ENCODE measurements at regions not wholly inside any gene's neighbourhood (a gene's known extent, or its start where the extent isn't known, plus 50 kb on each side); places are given as distances from the start of the nearest gene placed in this dataset.

- no peak overlapping the region for H3K4me3 ChIP-seq (ENCODE audit: low read depth, low read length)
- DNase-seq (ENCODE audit: low read depth): no peak
- TF ChIP-seq MAX (IDR thresholded peaks at IDR 0.05; ENCODE audit: low read depth, low read length) (no peak), MYC (IDR thresholded peaks at IDR 0.05; ENCODE audit: low read depth, low read length) (no peak), POLR2A (IDR thresholded peaks at IDR 0.05; ENCODE audit: extremely low read depth, insufficient read length) (no peak), CTCF (IDR thresholded peaks at IDR 0.05; ENCODE audit: low read depth, low read length) (no peak)
These were observed 114.7 kb downstream of the IRX5 start for GRCh38 chr16:55045329-55045728.

- DNase-seq (ENCODE audit: low read depth): no peak
- no peak for TF ChIP-seq MYC (IDR thresholded peaks at IDR 0.05; ENCODE audit: low read depth, low read length)
- no peak for TF ChIP-seq POLR2A (IDR thresholded peaks at IDR 0.05; ENCODE audit: extremely low read depth, insufficient read length)
- no peak for TF ChIP-seq MAX (IDR thresholded peaks at IDR 0.05; ENCODE audit: low read depth, low read length)
- TF ChIP-seq CTCF (IDR thresholded peaks at IDR 0.05; ENCODE audit: low read depth, low read length): no peak
- no peak overlapping the region for H3K4me3 ChIP-seq (ENCODE audit: low read depth, low read length)
These were observed 115.2 kb downstream of the IRX5 start for GRCh38 chr16:55045756-55046460.

- TF ChIP-seq POLR2A (IDR thresholded peaks at IDR 0.05; ENCODE audit: extremely low read depth, insufficient read length) (no peak), MYC (IDR thresholded peaks at IDR 0.05; ENCODE audit: low read depth, low read length) (no peak), MAX (IDR thresholded peaks at IDR 0.05; ENCODE audit: low read depth, low read length) (no peak), CTCF (IDR thresholded peaks at IDR 0.05; ENCODE audit: low read depth, low read length) (no peak)
- DNase-seq (ENCODE audit: low read depth): no peak
These were observed 115.8 kb downstream of the IRX5 start for GRCh38 chr16:55046513-55046912.

GRCh38 chr16:55046916-55047315 lies 116.3 kb downstream of the IRX5 start:
- no peak for DNase-seq (ENCODE audit: low read depth)
- TF ChIP-seq MYC (IDR thresholded peaks at IDR 0.05; ENCODE audit: low read depth, low read length) (no peak), CTCF (IDR thresholded peaks at IDR 0.05; ENCODE audit: low read depth, low read length) (no peak), POLR2A (IDR thresholded peaks at IDR 0.05; ENCODE audit: extremely low read depth, insufficient read length) (no peak), MAX (IDR thresholded peaks at IDR 0.05; ENCODE audit: low read depth, low read length) (no peak)
- no peak overlapping the region for H3K4me3 ChIP-seq (ENCODE audit: low read depth, low read length)

More at GRCh38 chr16:55046513-55046912, 115.8 kb downstream of the IRX5 start:
- H3K4me3 ChIP-seq (ENCODE audit: low read depth, low read length): no peak overlapping the region

GRCh38 chr16:55047331-55047730 lies 116.7 kb downstream of the IRX5 start:
- no peak overlapping the region for H3K4me3 ChIP-seq (ENCODE audit: low read depth, low read length)
- TF ChIP-seq CTCF (IDR thresholded peaks at IDR 0.05; ENCODE audit: low read depth, low read length) (no peak), POLR2A (IDR thresholded peaks at IDR 0.05; ENCODE audit: extremely low read depth, insufficient read length) (no peak), MAX (IDR thresholded peaks at IDR 0.05; ENCODE audit: low read depth, low read length) (no peak), MYC (IDR thresholded peaks at IDR 0.05; ENCODE audit: low read depth, low read length) (no peak)
- no peak for DNase-seq (ENCODE audit: low read depth)

Measured in NB4 (cell line).